ENCODE measurements at regions not wholly inside any gene's neighbourhood (a gene's known extent, or its start where the extent isn't known, plus 50 kb on each side); places are given as distances from the start of the nearest gene placed in this dataset.

DNA sequence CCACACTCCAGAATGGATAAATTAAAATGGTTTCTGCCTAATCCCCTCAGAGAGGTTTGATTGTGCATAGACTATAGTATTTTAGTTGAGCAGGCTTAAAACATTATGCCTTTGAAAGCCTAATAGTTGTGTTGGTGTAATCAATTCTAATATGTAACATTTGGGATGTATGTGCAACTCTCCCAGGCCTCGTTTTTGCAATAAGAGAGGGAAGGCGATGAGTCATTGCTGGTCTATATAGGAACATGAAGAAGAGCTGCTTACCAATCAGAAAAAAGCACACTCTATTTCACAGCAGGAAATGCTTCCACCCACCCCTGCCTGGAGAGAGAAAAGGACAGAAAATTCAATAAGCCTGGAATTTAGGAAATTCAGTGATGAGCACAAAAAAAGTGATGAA is 1424.0 kb upstream of the PIK3C3 start:
- H3K79me2 ChIP-seq (ENCODE audit: insufficient read depth, low read depth) = no peaks in the 10 kb centered on the region
- no peaks in the 10 kb centered on the region for H3K4me1 ChIP-seq (ENCODE audit: low read depth, poor library complexity, severe bottlenecking)
- H3K4me3 ChIP-seq (IDR thresholded peaks at IDR 0.05; ENCODE audit: insufficient read depth, low read depth, low read length) = no peak overlapping the region
- no peaks in the 10 kb centered on the region for H3K27me3 ChIP-seq (ENCODE audit: insufficient read depth, low read depth)
- H3K36me3 ChIP-seq (ENCODE audit: insufficient read depth) = no peaks in the 10 kb centered on the region
- TF ChIP-seq, protein P1, sequence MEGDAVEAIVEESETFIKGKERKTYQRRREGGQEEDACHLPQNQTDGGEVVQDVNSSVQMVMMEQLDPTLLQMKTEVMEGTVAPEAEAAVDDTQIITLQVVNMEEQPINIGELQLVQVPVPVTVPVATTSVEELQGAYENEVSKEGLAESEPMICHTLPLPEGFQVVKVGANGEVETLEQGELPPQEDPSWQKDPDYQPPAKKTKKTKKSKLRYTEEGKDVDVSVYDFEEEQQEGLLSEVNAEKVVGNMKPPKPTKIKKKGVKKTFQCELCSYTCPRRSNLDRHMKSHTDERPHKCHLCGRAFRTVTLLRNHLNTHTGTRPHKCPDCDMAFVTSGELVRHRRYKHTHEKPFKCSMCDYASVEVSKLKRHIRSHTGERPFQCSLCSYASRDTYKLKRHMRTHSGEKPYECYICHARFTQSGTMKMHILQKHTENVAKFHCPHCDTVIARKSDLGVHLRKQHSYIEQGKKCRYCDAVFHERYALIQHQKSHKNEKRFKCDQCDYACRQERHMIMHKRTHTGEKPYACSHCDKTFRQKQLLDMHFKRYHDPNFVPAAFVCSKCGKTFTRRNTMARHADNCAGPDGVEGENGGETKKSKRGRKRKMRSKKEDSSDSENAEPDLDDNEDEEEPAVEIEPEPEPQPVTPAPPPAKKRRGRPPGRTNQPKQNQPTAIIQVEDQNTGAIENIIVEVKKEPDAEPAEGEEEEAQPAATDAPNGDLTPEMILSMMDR (conservative IDR thresholded peaks at IDR 0.05; ENCODE audit: low read depth, low read length) = no peak
- H3K4me2 ChIP-seq = no peak overlapping the region
- no peak overlapping the region for H3K9ac ChIP-seq
- no peak overlapping the region for H3K27ac ChIP-seq
- no peaks in the 10 kb centered on the region for H4K20me1 ChIP-seq (ENCODE audit: insufficient read depth)
- H2AFZ ChIP-seq (ENCODE audit: low read depth) = no peak overlapping the region

- no peaks in the 10 kb centered on the region for H3K27me3 ChIP-seq (ENCODE audit: insufficient read depth, low read depth)
Observed at GRCh38 chr18:40529478-40529877, 1425.6 kb upstream of the PIK3C3 start.

GRCh38 chr18:40524881-40525280 is 1430.2 kb upstream of the PIK3C3 start:
- no peak overlapping the region for H3K4me2 ChIP-seq
- H3K79me2 ChIP-seq (ENCODE audit: insufficient read depth, low read depth) = no peaks in the 10 kb centered on the region
- H3K27me3 ChIP-seq (ENCODE audit: insufficient read depth, low read depth) = no peaks in the 10 kb centered on the region
- H3K9ac ChIP-seq = no peak overlapping the region
- TF ChIP-seq, protein P1 (conservative IDR thresholded peaks at IDR 0.05; ENCODE audit: low read depth, low read length) = no peak
- H2AFZ ChIP-seq (ENCODE audit: low read depth) = no peak overlapping the region
- H4K20me1 ChIP-seq (ENCODE audit: insufficient read depth) = no peaks in the 10 kb centered on the region
- H3K4me3 ChIP-seq (IDR thresholded peaks at IDR 0.05; ENCODE audit: insufficient read depth, low read depth, low read length) = no peak overlapping the region
- no peak overlapping the region for H3K27ac ChIP-seq
- H3K36me3 ChIP-seq (ENCODE audit: insufficient read depth) = no peaks in the 10 kb centered on the region
- no peaks in the 10 kb centered on the region for H3K4me1 ChIP-seq (ENCODE audit: low read depth, poor library complexity, severe bottlenecking)

More at GRCh38 chr18:40529478-40529877, 1425.6 kb upstream of the PIK3C3 start:
- H3K27ac ChIP-seq = no peak overlapping the region
- H2AFZ ChIP-seq (ENCODE audit: low read depth) = no peak overlapping the region
- H3K79me2 ChIP-seq (ENCODE audit: insufficient read depth, low read depth) = no peaks in the 10 kb centered on the region
- no peak overlapping the region for H3K9ac ChIP-seq
- H3K36me3 ChIP-seq (ENCODE audit: insufficient read depth) = no peaks in the 10 kb centered on the region
- H3K4me3 ChIP-seq (IDR thresholded peaks at IDR 0.05; ENCODE audit: insufficient read depth, low read depth, low read length) = no peak overlapping the region
- H4K20me1 ChIP-seq (ENCODE audit: insufficient read depth) = no peaks in the 10 kb centered on the region
- no peaks in the 10 kb centered on the region for H3K4me1 ChIP-seq (ENCODE audit: low read depth, poor library complexity, severe bottlenecking)
- TF ChIP-seq, protein P1 (conservative IDR thresholded peaks at IDR 0.05; ENCODE audit: low read depth, low read length) = no peak
- no peak overlapping the region for H3K4me2 ChIP-seq

DNA sequence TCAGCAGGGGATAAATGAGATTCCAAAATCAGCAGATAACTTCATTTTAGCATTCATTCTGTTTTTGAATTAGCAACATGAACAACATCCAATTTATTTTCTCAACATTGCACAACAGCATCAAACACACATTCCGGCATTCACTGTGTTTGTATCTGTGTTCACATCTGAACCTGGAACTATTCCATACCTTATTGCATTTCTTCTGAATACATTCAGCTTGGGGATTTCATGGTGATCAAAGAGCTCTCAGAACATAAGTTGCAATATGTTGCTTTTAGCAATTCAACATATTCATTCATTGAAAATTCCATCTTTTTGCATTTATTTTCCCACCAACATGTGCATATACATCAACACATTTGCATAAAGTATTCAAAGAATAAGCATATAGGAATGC is 1431.7 kb upstream of the PIK3C3 start:
- no peak overlapping the region for H3K27ac ChIP-seq
- TF ChIP-seq, protein P1 (conservative IDR thresholded peaks at IDR 0.05; ENCODE audit: low read depth, low read length) = no peak
- no peaks in the 10 kb centered on the region for H3K4me1 ChIP-seq (ENCODE audit: low read depth, poor library complexity, severe bottlenecking)

More for the DNA sequence above, 1431.7 kb upstream of the PIK3C3 start:
- no peak overlapping the region for H3K4me2 ChIP-seq
- H3K27me3 ChIP-seq (ENCODE audit: insufficient read depth, low read depth) = no peaks in the 10 kb centered on the region
- no peak overlapping the region for H3K4me3 ChIP-seq (IDR thresholded peaks at IDR 0.05; ENCODE audit: insufficient read depth, low read depth, low read length)
- no peak overlapping the region for H3K9ac ChIP-seq
- no peaks in the 10 kb centered on the region for H3K79me2 ChIP-seq (ENCODE audit: insufficient read depth, low read depth)
- no peaks in the 10 kb centered on the region for H4K20me1 ChIP-seq (ENCODE audit: insufficient read depth)
- no peak overlapping the region for H2AFZ ChIP-seq (ENCODE audit: low read depth)
- no peaks in the 10 kb centered on the region for H3K36me3 ChIP-seq (ENCODE audit: insufficient read depth)
